OCI-LY1 (cell line): ENCODE measurements at regions not wholly inside any gene's neighbourhood (a gene's known extent, or its start where the extent isn't known, plus 50 kb on each side); places are given as distances from the start of the nearest gene placed in this dataset.
"Not testable (repeated sequence)": the region's sequence is repeated elsewhere in the genome, so short reads cannot be mapped to it uniquely, and the experiment has no call there.

Experiments used
- CTCF ChIP-seq: fragments of 200-600 bp; sonication (generic), shearing (Covaris generic); IDR thresholded peaks from 2 replicates; pipeline ENCODE4 v1.5.1; 2017; ENCODE audit warnings: mild to moderate bottlenecking, antibody characterized with exemption, low read length, moderate library complexity, mixed read lengths
- EZH2 ChIP-seq: fragments of 200-600 bp; sonication (generic), shearing (Covaris generic); IDR thresholded peaks from 2 replicates; pipeline ENCODE4 v1.8.0; 2017; ENCODE audit warnings: borderline replicate concordance, mixed run types, mild to moderate bottlenecking, antibody characterized with exemption, low read length, moderate library complexity, mixed read lengths

- TF ChIP-seq EZH2, CTCF: not testable (repeated sequence)
Observed at GRCh38 chr2:205862761-205863160, 180.5 kb downstream of the NRP2 start.
